ENCODE measurements at regions not wholly inside any gene's neighbourhood (a gene's known extent, or its start where the extent isn't known, plus 50 kb on each side); places are given as distances from the start of the nearest gene placed in this dataset.

GRCh38 chr6:105603788-105604586, 201.1 kb upstream of the PREP start:
- no peak for TF ChIP-seq CTCF (IDR thresholded peaks at IDR 0.05; ENCODE audit: borderline replicate concordance, control extremely low read depth, extremely low read depth, insufficient read depth, missing control alignments)
- in situ Hi-C loops (cut with MboI; ENCODE audit: low sequenced_read_pairs, unreplicated experiment): no loop called here
- no peak for DNase-seq (ENCODE audit: low spot score)

- no peak for TF ChIP-seq CTCF (IDR thresholded peaks at IDR 0.05; ENCODE audit: borderline replicate concordance, control extremely low read depth, extremely low read depth, insufficient read depth, missing control alignments)
- in situ Hi-C loops (cut with MboI; ENCODE audit: low sequenced_read_pairs, unreplicated experiment): no loop called here
- DNase-seq (ENCODE audit: low spot score): peak; percentile 43
These were observed 198.8 kb upstream of the PREP start for GRCh38 chr6:105601541-105602236.

- no peak for TF ChIP-seq CTCF (IDR thresholded peaks at IDR 0.05; ENCODE audit: borderline replicate concordance, control extremely low read depth, extremely low read depth, insufficient read depth, missing control alignments)
- no peak for DNase-seq (ENCODE audit: low spot score)
- in situ Hi-C loops (cut with MboI; ENCODE audit: low sequenced_read_pairs, unreplicated experiment): no loop called here
These were observed 197.7 kb upstream of the PREP start for GRCh38 chr6:105600336-105601260.

GRCh38 chr6:105598264-105598663, 195.4 kb upstream of the PREP start:
- in situ Hi-C loops (cut with MboI; ENCODE audit: low sequenced_read_pairs, unreplicated experiment): no loop called here
- no peak for TF ChIP-seq CTCF (IDR thresholded peaks at IDR 0.05; ENCODE audit: borderline replicate concordance, control extremely low read depth, extremely low read depth, insufficient read depth, missing control alignments)
- no peak for DNase-seq (ENCODE audit: low spot score)

GRCh38 chr6:105596284-105596755, 193.4 kb upstream of the PREP start:
- no peak for TF ChIP-seq CTCF (IDR thresholded peaks at IDR 0.05; ENCODE audit: borderline replicate concordance, control extremely low read depth, extremely low read depth, insufficient read depth, missing control alignments)
- in situ Hi-C loops (cut with MboI; ENCODE audit: low sequenced_read_pairs, unreplicated experiment): no loop called here
- no peak for DNase-seq (ENCODE audit: low spot score)

- no peak for TF ChIP-seq CTCF (IDR thresholded peaks at IDR 0.05; ENCODE audit: borderline replicate concordance, control extremely low read depth, extremely low read depth, insufficient read depth, missing control alignments)
- DNase-seq (ENCODE audit: low spot score): no peak
- in situ Hi-C loops (cut with MboI; ENCODE audit: low sequenced_read_pairs, unreplicated experiment): no loop called here
These were observed 192.9 kb upstream of the PREP start for GRCh38 chr6:105595829-105596228.
